SJCRH30 (cell line): ENCODE measurements at regions not wholly inside any gene's neighbourhood (a gene's known extent, or its start where the extent isn't known, plus 50 kb on each side); places are given as distances from the start of the nearest gene placed in this dataset.

ENCODE experiments used
- DNase-seq, 2 experiments: peaks; one replicate each; pipeline ENCODE4 v3.0.0-alpha.2; 2015 to 2020
- H3K27ac ChIP-seq: fragments of 250-450 bp; sonication (Bioruptor Pico); 2 replicates; pipeline ENCODE4 v1.5.1; 2020; ENCODE audit warnings: mild to moderate bottlenecking, moderate library complexity
- H3K27me3 ChIP-seq: fragments of 250-450 bp; sonication (Bioruptor Pico); 2 replicates; pipeline ENCODE4 v1.5.1; 2020; ENCODE audit warnings: mild to moderate bottlenecking, moderate library complexity
- H3K36me3 ChIP-seq: fragments of 250-450 bp; sonication (Bioruptor Pico); 2 replicates; pipeline ENCODE4 v1.5.1; 2020; ENCODE audit warnings: mild to moderate bottlenecking, moderate library complexity
- H3K4me1 ChIP-seq: fragments of 250-450 bp; sonication (Bioruptor Pico); 2 replicates; pipeline ENCODE4 v1.5.1; 2020; ENCODE audit warnings: mild to moderate bottlenecking, moderate library complexity
- H3K4me3 ChIP-seq: fragments of 250-450 bp; sonication (Bioruptor Pico); 2 replicates; pipeline ENCODE4 v1.5.1; 2020; ENCODE audit warnings: mild to moderate bottlenecking, moderate library complexity
- H3K9me3 ChIP-seq: fragments of 250-450 bp; sonication (Bioruptor Pico); replicated peaks from 2 replicates; pipeline ENCODE4 v1.5.1; 2020; ENCODE audit warnings: mild to moderate bottlenecking, moderate library complexity

- H3K36me3 ChIP-seq: no peaks in the 10 kb centered on the region
- H3K27me3 ChIP-seq: no peaks in the 10 kb centered on the region
- DNase-seq: no peak
- H3K4me3 ChIP-seq: no peak overlapping the region
- H3K27ac ChIP-seq: no peak overlapping the region
- no peaks in the 10 kb centered on the region for H3K9me3 ChIP-seq
- H3K4me1 ChIP-seq: no peaks in the 10 kb centered on the region
Measured at GRCh38 chr9:90446200-90446948, 196.2 kb downstream of the DIRAS2 start.

GRCh38 chr9:90447773-90448172 is 194.9 kb downstream of the DIRAS2 start:
- Histone ChIP-seq H3K27me3 (no peaks in the 10 kb centered on the region), H3K27ac (no peak overlapping the region)

GRCh38 chr9:90449213-90449925 is 193.3 kb downstream of the DIRAS2 start:
- Histone ChIP-seq H3K4me1 (no peaks in the 10 kb centered on the region), H3K9me3 (no peaks in the 10 kb centered on the region), H3K27me3 (no peaks in the 10 kb centered on the region), H3K27ac (no peak overlapping the region), H3K4me3 (no peak overlapping the region), H3K36me3 (no peaks in the 10 kb centered on the region)
- DNase-seq: no peak

More at GRCh38 chr9:90447773-90448172, 194.9 kb downstream of the DIRAS2 start:
- H3K4me3 ChIP-seq: no peak overlapping the region
- no peaks in the 10 kb centered on the region for H3K9me3 ChIP-seq
- H3K36me3 ChIP-seq: no peaks in the 10 kb centered on the region
- H3K4me1 ChIP-seq: no peaks in the 10 kb centered on the region
- DNase-seq: no peak

- Histone ChIP-seq H3K9me3 (no peaks in the 10 kb centered on the region), H3K4me1 (no peaks in the 10 kb centered on the region), H3K27me3 (no peaks in the 10 kb centered on the region), H3K27ac (no peak overlapping the region), H3K4me3 (no peak overlapping the region), H3K36me3 (no peaks in the 10 kb centered on the region)
- no peak for DNase-seq
Measured at GRCh38 chr9:90451804-90452203, 190.8 kb downstream of the DIRAS2 start.

- H3K4me3 ChIP-seq: no peak overlapping the region
- H3K9me3 ChIP-seq: no peaks in the 10 kb centered on the region
- no peaks in the 10 kb centered on the region for H3K27me3 ChIP-seq
- DNase-seq: no peak
- H3K27ac ChIP-seq: no peak overlapping the region
- no peaks in the 10 kb centered on the region for H3K36me3 ChIP-seq
- H3K4me1 ChIP-seq: peaks cover 12% of the 10 kb centered on the region
Measured at GRCh38 chr9:90455316-90455715, 187.3 kb downstream of the DIRAS2 start.

GRCh38 chr9:90457386-90458190 is 185.0 kb downstream of the DIRAS2 start:
- Histone ChIP-seq H3K27ac (no peak overlapping the region), H3K4me1 (peaks cover 12% of the 10 kb centered on the region), H3K36me3 (no peaks in the 10 kb centered on the region), H3K27me3 (no peaks in the 10 kb centered on the region), H3K4me3 (no peak overlapping the region), H3K9me3 (no peaks in the 10 kb centered on the region)
- DNase-seq: peak; percentile 31 to 57

GRCh38 chr9:90458485-90458884 is 184.1 kb downstream of the DIRAS2 start:
- H3K36me3 ChIP-seq: no peaks in the 10 kb centered on the region
- H3K9me3 ChIP-seq: no peaks in the 10 kb centered on the region
- H3K4me1 ChIP-seq: peaks cover 12% of the 10 kb centered on the region
- H3K27ac ChIP-seq: no peak overlapping the region
- no peaks in the 10 kb centered on the region for H3K27me3 ChIP-seq
- DNase-seq: peak; percentile 41 to 61
- no peak overlapping the region for H3K4me3 ChIP-seq

- DNase-seq: no peak
- Histone ChIP-seq H3K4me1 (peaks cover 12% of the 10 kb centered on the region), H3K36me3 (no peaks in the 10 kb centered on the region), H3K9me3 (no peaks in the 10 kb centered on the region), H3K27ac (no peak overlapping the region), H3K4me3 (no peak overlapping the region), H3K27me3 (no peaks in the 10 kb centered on the region)
Measured at GRCh38 chr9:90459321-90459720, 183.3 kb downstream of the DIRAS2 start.

- DNase-seq: no peak
- Histone ChIP-seq H3K4me1 (peaks cover 12% of the 10 kb centered on the region), H3K27ac (no peak overlapping the region), H3K9me3 (no peaks in the 10 kb centered on the region), H3K27me3 (no peaks in the 10 kb centered on the region), H3K36me3 (no peaks in the 10 kb centered on the region), H3K4me3 (no peak overlapping the region)
Measured at GRCh38 chr9:90460220-90460619, 182.4 kb downstream of the DIRAS2 start.

GRCh38 chr9:90464978-90465377 is 177.6 kb downstream of the DIRAS2 start:
- peak in 1 of 2 experiments; percentile 21 for DNase-seq
- no peak overlapping the region for H3K4me3 ChIP-seq
- no peaks in the 10 kb centered on the region for H3K9me3 ChIP-seq
- H3K27ac ChIP-seq: no peak overlapping the region
- no peaks in the 10 kb centered on the region for H3K4me1 ChIP-seq
- H3K36me3 ChIP-seq: no peaks in the 10 kb centered on the region
- H3K27me3 ChIP-seq: no peaks in the 10 kb centered on the region

- Histone ChIP-seq H3K4me3 (no peak overlapping the region), H3K9me3 (no peaks in the 10 kb centered on the region), H3K27me3 (no peaks in the 10 kb centered on the region), H3K27ac (no peak overlapping the region), H3K4me1 (no peaks in the 10 kb centered on the region), H3K36me3 (no peaks in the 10 kb centered on the region)
- no peak for DNase-seq
Measured at GRCh38 chr9:90466441-90466840, 176.2 kb downstream of the DIRAS2 start.

- H3K4me1 ChIP-seq: no peaks in the 10 kb centered on the region
- no peak overlapping the region for H3K27ac ChIP-seq
- H3K36me3 ChIP-seq: no peaks in the 10 kb centered on the region
- DNase-seq: no peak
- no peaks in the 10 kb centered on the region for H3K9me3 ChIP-seq
- no peak overlapping the region for H3K4me3 ChIP-seq
- H3K27me3 ChIP-seq: no peaks in the 10 kb centered on the region
Measured at GRCh38 chr9:90469435-90469834, 173.2 kb downstream of the DIRAS2 start.

GRCh38 chr9:90469865-90470387 is 172.7 kb downstream of the DIRAS2 start:
- DNase-seq: no peak
- Histone ChIP-seq H3K4me3 (no peak overlapping the region), H3K9me3 (no peaks in the 10 kb centered on the region), H3K27ac (no peak overlapping the region), H3K4me1 (no peaks in the 10 kb centered on the region), H3K27me3 (no peaks in the 10 kb centered on the region), H3K36me3 (no peaks in the 10 kb centered on the region)

- Histone ChIP-seq H3K36me3 (no peaks in the 10 kb centered on the region), H3K4me1 (no peaks in the 10 kb centered on the region), H3K27me3 (no peaks in the 10 kb centered on the region), H3K4me3 (no peak overlapping the region), H3K27ac (no peak overlapping the region), H3K9me3 (no peaks in the 10 kb centered on the region)
- no peak for DNase-seq
Measured at GRCh38 chr9:90476058-90476457, 166.6 kb downstream of the DIRAS2 start.

- DNase-seq: no peak
- H3K36me3 ChIP-seq: no peaks in the 10 kb centered on the region
- no peak overlapping the region for H3K27ac ChIP-seq
- H3K27me3 ChIP-seq: no peaks in the 10 kb centered on the region
- no peaks in the 10 kb centered on the region for H3K9me3 ChIP-seq
- no peak overlapping the region for H3K4me3 ChIP-seq
- H3K4me1 ChIP-seq: no peaks in the 10 kb centered on the region
Measured at GRCh38 chr9:90477535-90477934, 165.1 kb downstream of the DIRAS2 start.
